CD4-positive, alpha-beta T cell treated with Interleukin-4 for 1 hour (primary cell): ENCODE measurements at regions not wholly inside any gene's neighbourhood (a gene's known extent, or its start where the extent isn't known, plus 50 kb on each side); places are given as distances from the start of the nearest gene placed in this dataset.
"Not testable (repeated sequence)": the region's sequence is repeated elsewhere in the genome, so short reads cannot be mapped to it uniquely, and the experiment has no call there.

Source experiments
- DNase-seq, 2 donors: peaks; one replicate each; pipeline ENCODE4 v3.0.0-alpha.2; 2020 to 2022

DNA sequence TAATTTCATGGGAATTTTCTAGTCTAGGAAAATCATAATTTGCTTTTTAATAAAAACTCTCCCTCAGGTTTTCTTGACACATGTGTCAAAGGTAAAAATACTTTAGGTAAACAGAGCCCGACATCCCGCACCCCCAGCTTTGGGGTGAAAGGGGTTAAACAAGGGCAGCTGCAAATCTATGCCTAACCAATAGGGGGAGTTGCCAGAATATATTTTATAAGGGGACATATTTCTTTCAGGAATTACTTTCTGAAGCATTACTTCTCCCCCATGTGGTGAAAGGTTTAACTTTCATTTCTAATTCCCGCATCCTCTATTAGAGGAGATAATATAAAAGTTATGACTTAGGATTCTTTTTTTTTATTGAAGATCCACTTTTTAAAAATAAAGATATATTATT, 53.9 kb upstream of the HEPH start:
- peak; percentile 27 to 45 for DNase-seq

DNA sequence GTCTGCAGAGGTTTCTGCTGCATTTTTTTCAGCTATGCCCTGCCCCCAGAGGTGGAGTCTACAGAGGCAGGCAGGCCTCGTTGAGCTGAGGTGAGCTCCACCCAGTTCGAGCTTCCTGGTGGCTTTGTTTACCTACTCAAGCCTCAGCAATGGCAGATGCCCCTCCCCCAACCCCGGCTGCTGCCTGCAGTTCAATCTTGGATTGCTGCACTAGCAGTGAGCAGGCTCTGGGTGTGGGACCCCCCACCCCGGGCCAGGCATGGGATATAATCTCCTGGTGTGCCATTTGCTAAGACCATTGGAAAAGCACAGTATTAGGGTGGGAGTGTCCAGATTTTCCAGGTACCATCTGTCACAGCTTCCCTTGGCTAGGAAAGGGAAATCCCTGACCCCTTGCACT, 56.2 kb upstream of the HEPH start:
- not testable (repeated sequence) for DNase-seq

DNA sequence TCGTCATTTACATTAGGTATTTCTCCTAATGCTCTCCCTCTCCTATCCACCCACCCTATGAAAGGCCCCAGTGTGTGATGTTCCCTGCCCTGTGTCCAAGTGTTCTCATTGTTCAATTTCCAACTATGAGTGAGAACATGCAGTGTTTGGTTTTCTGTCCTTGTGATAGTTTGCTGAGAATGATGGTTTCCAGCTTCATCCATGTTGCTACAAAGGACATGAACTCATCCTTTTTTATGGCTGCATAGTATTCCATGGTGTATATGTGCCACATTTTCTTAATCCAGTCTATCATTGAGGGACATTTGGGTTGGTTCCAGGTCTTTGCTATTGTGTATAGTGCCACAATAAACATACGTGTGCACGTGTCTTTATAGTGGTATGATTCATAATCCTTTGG, 61.6 kb upstream of the HEPH start:
- not testable (repeated sequence) for DNase-seq

- DNase-seq = no peak
These were observed 58.3 kb upstream of the VSIG4 start for GRCh38 chrX:66098162-66098561.

DNA sequence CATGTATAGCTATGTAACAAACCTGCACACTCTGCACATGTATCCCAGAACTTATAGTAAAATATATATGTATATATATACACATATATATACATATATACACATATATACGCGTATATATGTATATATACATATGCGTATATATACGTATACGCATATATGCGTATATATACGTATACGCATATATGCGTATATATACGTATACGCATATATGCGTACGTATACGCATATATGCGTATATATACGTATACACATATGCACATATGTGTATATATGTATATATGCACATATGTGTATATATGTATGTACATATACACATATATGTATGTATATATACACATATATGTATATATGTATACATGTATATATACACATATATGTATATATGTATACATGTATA, 57.1 kb upstream of the VSIG4 start:
- not testable (repeated sequence) for DNase-seq

- DNase-seq = not testable (repeated sequence)
These were observed 50.1 kb upstream of the VSIG4 start for GRCh38 chrX:66090004-66090403.
